ENCODE measurements at regions not wholly inside any gene's neighbourhood (a gene's known extent, or its start where the extent isn't known, plus 50 kb on each side); places are given as distances from the start of the nearest gene placed in this dataset.

- H3K79me2 ChIP-seq (ENCODE audit: insufficient read depth, low read depth, low read length), result no peaks in the 10 kb centered on the region
- CTCF ChIA-PET (ENCODE audit: unreplicated experiment), result no interaction called here
- no TSS peak for BruUV-seq (replicated peaks)
- TF ChIP-seq EZH2phosphoT487 (IDR thresholded peaks at IDR 0.05; ENCODE audit: borderline replicate concordance, low read depth, low read length), result no peak
- TF ChIP-seq CTCF (conservative IDR thresholded peaks at IDR 0.05; ENCODE audit: low read length), result no peak
- intact Hi-C loops (cut with micrococcal nuclease; ENCODE audit: unreplicated experiment), result no loop called here
- no peaks in the 10 kb centered on the region for H3K36me3 ChIP-seq (ENCODE audit: insufficient read depth, low read length)
- no peaks in the 10 kb centered on the region for H3K9me2 ChIP-seq (ENCODE audit: insufficient read depth, low read length)
- no peak for DNase-seq (ENCODE audit: low spot score)
- POLR2A ChIA-PET, result no interaction called here
- no peak overlapping the region for H3K4me3 ChIP-seq (ENCODE audit: low read depth, low read length, poor library complexity, severe bottlenecking)
- H3K4me2 ChIP-seq (ENCODE audit: low read length), result no peak overlapping the region
- H3K9me3 ChIP-seq (ENCODE audit: low read length), result no peaks in the 10 kb centered on the region
- no peak overlapping the region for H2AFZ ChIP-seq (ENCODE audit: low read length)
- H4K20me1 ChIP-seq (ENCODE audit: insufficient read depth, low read length), result no peaks in the 10 kb centered on the region
- no peak overlapping the region for H3K27ac ChIP-seq (ENCODE audit: low read depth, low read length, poor library complexity, severe bottlenecking)
- H3K4me1 ChIP-seq (ENCODE audit: insufficient read depth, low read length, poor library complexity, severe bottlenecking), result no peaks in the 10 kb centered on the region
These were observed 82.9 kb downstream of the TMEM215 start for GRCh38 chr9:32866273-32866672.

DNA sequence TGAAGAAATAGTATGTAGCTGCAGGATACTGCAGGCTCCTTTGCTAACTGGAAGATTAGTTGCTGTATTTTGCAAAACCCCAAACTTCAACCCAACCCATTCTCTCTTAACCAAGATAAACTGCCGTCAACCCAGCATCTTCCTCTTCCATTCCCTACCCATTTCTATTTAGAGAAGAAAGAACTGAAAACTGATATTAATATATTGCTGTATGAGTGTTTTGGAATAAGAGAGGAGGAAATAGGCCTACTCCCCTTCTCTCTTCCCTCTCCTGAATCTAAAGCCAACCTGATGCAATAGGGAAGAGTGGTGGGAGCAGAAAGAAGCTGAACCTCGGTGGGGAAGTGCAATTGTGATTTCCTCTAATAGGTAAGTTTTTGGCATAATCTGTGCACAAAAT, 83.7 kb downstream of the TMEM215 start:
- intact Hi-C loops (cut with micrococcal nuclease; ENCODE audit: unreplicated experiment), result no loop called here

More for the DNA sequence above, 83.7 kb downstream of the TMEM215 start:
- H3K9me3 ChIP-seq (ENCODE audit: low read length), result no peaks in the 10 kb centered on the region
- H3K4me1 ChIP-seq (ENCODE audit: insufficient read depth, low read length, poor library complexity, severe bottlenecking), result no peaks in the 10 kb centered on the region
- no peaks in the 10 kb centered on the region for H3K9me2 ChIP-seq (ENCODE audit: insufficient read depth, low read length)
- no peak overlapping the region for H3K4me3 ChIP-seq (ENCODE audit: low read depth, low read length, poor library complexity, severe bottlenecking)
- no peak overlapping the region for H2AFZ ChIP-seq (ENCODE audit: low read length)
- no peak overlapping the region for H3K27ac ChIP-seq (ENCODE audit: low read depth, low read length, poor library complexity, severe bottlenecking)
- no peaks in the 10 kb centered on the region for H4K20me1 ChIP-seq (ENCODE audit: insufficient read depth, low read length)
- H3K79me2 ChIP-seq (ENCODE audit: insufficient read depth, low read depth, low read length), result no peaks in the 10 kb centered on the region
- CTCF ChIA-PET (ENCODE audit: unreplicated experiment), result no interaction called here
- H3K36me3 ChIP-seq (ENCODE audit: insufficient read depth, low read length), result no peaks in the 10 kb centered on the region
- BruUV-seq (replicated peaks), result no TSS peak
- POLR2A ChIA-PET, result no interaction called here
- H3K4me2 ChIP-seq (ENCODE audit: low read length), result no peak overlapping the region
- no peak for DNase-seq (ENCODE audit: low spot score)
- TF ChIP-seq CTCF (conservative IDR thresholded peaks at IDR 0.05; ENCODE audit: low read length), result no peak
- no peak for TF ChIP-seq EZH2phosphoT487 (IDR thresholded peaks at IDR 0.05; ENCODE audit: borderline replicate concordance, low read depth, low read length)
